Activated CD8-positive, alpha-beta T cell treated with anti-CD3 and anti-CD28 coated beads for 36 hours (primary cell): ENCODE measurements at regions not wholly inside any gene's neighbourhood (a gene's known extent, or its start where the extent isn't known, plus 50 kb on each side); places are given as distances from the start of the nearest gene placed in this dataset.

Source experiments
- ATAC-seq: fragments of 200-7000 bp; cut with Tn5 transposase; one replicate; pipeline ENCODE4 v1.10.0; 2021; ENCODE audit warnings: mild to moderate bottlenecking, moderate library complexity
- CTCF ChIA-PET: fragments of 350-600 bp; sonication (Branson Sonifier 250); formaldehyde crosslinking; loops from one replicate; lab custom pipeline; 2021; ENCODE audit warnings: antibody characterized with exemption; lab: Charles Lee
- POLR2A ChIA-PET: fragments of 350-600 bp; sonication (Branson Sonifier 250); formaldehyde crosslinking; loops from one replicate; lab custom pipeline; 2021; ENCODE audit warnings: antibody characterized with exemption; lab: Charles Lee
- DNase-seq: peaks from one replicate; pipeline ENCODE4 v3.0.0-alpha.2; 2020
- H3K27ac Mint-ChIP-seq: one replicate; pipeline ENCODE4 v1.8.0; 2021; ENCODE audit warnings: mild to moderate bottlenecking, mixed read lengths
- H3K27me3 Mint-ChIP-seq: one replicate; pipeline ENCODE4 v1.8.0; 2021; ENCODE audit warnings: mixed read lengths
- H3K36me3 Mint-ChIP-seq: one replicate; pipeline ENCODE4 v1.8.0; 2021; ENCODE audit warnings: low read depth, mixed read lengths
- H3K4me1 Mint-ChIP-seq: one replicate; pipeline ENCODE4 v1.8.0; 2021; ENCODE audit warnings: low read depth, mixed read lengths
- H3K4me3 Mint-ChIP-seq: one replicate; pipeline ENCODE4 v1.8.0; 2021; ENCODE audit warnings: mild to moderate bottlenecking, moderate library complexity, mixed read lengths
- H3K9me3 Mint-ChIP-seq: one replicate; pipeline ENCODE4 v1.8.0; 2021; ENCODE audit warnings: mixed read lengths
- intact Hi-C: fragments of 100-400 bp; cut with micrococcal nuclease; formaldehyde crosslinking; loops from one replicate; pipeline ENCODE4 v1.10.0; 2022
- TF ChIP-seq, protein P1 (sequence below): fragments of 200-600 bp; IDR thresholded peaks from one replicate; pipeline ENCODE4 v1.8.0; 2022; ENCODE audit warnings: antibody characterized with exemption, mild to moderate bottlenecking

DNA sequence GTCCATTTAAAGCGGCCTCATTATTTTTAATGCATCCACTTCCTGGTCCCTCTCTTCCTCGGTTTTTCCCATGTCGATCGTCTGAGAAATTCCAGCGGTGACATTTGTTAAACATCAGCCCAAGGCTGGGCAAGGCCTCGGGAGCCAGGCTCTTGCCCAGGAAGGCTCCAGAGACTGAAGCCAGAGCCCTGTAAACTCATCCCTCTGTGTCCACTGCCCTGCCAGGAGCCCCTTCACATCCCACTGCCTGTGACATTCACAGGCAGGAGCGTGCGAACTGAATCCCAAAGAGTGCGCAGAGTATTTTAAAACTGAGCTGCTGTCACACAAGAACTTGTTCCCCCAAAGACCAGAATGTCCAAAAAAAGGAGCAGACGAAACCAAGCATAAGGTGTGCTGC lies 56.5 kb upstream of the ANO1 start:
- Mint-ChIP-seq H3K27ac (no peak overlapping the region), H3K9me3 (no peaks in the 10 kb centered on the region), H3K27me3 (peaks cover 12% of the 10 kb centered on the region), H3K4me3 (no peak overlapping the region), H3K36me3 (no peaks in the 10 kb centered on the region), H3K4me1 (peaks cover 2% of the 10 kb centered on the region)
- TF ChIP-seq, protein P1, sequence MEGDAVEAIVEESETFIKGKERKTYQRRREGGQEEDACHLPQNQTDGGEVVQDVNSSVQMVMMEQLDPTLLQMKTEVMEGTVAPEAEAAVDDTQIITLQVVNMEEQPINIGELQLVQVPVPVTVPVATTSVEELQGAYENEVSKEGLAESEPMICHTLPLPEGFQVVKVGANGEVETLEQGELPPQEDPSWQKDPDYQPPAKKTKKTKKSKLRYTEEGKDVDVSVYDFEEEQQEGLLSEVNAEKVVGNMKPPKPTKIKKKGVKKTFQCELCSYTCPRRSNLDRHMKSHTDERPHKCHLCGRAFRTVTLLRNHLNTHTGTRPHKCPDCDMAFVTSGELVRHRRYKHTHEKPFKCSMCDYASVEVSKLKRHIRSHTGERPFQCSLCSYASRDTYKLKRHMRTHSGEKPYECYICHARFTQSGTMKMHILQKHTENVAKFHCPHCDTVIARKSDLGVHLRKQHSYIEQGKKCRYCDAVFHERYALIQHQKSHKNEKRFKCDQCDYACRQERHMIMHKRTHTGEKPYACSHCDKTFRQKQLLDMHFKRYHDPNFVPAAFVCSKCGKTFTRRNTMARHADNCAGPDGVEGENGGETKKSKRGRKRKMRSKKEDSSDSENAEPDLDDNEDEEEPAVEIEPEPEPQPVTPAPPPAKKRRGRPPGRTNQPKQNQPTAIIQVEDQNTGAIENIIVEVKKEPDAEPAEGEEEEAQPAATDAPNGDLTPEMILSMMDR = no peak
- intact Hi-C loops = no loop called here
- ChIA-PET POLR2A (no interaction called here), CTCF (no interaction called here)
- no peak for ATAC-seq
- DNase-seq = no peak

DNA sequence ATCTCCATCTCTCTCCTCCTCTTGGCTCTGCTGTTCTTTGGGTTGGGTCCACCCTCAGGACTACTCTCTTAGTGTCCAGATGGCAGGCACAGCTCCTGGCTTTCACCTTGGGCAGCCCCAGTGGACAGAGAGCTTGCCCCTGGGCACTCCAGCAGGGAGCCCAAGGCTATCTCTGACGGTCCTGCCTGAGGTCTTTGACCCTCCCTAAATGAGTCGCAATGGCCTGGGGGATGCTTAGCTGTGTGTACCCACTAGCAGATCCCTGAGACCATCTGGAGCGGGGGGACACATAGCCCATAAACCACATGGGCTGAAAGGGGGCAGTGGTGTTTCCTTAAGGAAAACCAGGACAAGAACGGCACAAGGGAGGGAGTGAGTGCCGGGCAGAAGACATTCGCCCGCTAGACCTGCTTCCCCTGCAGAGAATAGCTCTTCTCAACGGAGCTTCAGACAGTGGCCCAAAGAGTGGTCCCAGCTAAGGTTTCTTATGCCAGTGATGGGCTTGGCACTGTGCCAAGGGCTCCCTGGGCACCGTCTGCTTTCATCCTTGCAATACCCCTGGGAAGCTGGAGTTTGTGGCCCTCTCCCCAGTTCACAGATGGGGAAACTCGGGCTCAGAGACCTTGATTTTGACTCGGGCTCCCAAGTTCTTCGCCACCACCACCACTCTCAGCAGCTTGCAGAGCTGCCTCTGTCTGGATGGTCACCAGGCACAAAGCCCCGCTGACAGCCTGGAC lies 53.9 kb upstream of the ANO1 start:
- Mint-ChIP-seq H3K4me1 (no peaks in the 10 kb centered on the region), H3K27me3 (peaks cover 3% of the 10 kb centered on the region), H3K27ac (no peak overlapping the region), H3K36me3 (no peaks in the 10 kb centered on the region), H3K9me3 (no peaks in the 10 kb centered on the region), H3K4me3 (no peak overlapping the region)
- TF ChIP-seq, protein P1 = no peak
- intact Hi-C loops = no loop called here
- ChIA-PET CTCF (no interaction called here), POLR2A (no interaction called here)
- DNase-seq (no peak), ATAC-seq (no peak)

DNA sequence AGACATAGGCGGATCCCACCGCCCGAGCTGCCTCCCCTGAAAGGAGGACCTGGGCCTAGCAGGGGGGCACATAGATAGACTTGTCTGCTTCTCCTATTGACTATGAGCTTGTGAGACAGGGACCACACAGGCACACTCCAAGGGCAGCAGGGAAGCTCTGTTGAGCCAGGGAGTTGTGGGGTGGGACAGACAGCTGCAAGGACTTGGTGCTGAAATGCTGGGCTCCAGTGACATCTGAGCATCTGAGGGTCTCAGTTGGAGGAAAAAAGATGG lies 53.4 kb upstream of the ANO1 start:
- Mint-ChIP-seq H3K36me3 (no peaks in the 10 kb centered on the region), H3K9me3 (no peaks in the 10 kb centered on the region), H3K27me3 (peaks cover 3% of the 10 kb centered on the region), H3K4me3 (no peak overlapping the region), H3K27ac (no peak overlapping the region), H3K4me1 (no peaks in the 10 kb centered on the region)
- ATAC-seq (no peak), DNase-seq (no peak)
- TF ChIP-seq, protein P1 = no peak
- POLR2A ChIA-PET = no interaction called here
- CTCF ChIA-PET = no interaction called here
- intact Hi-C loops = no loop called here

DNA sequence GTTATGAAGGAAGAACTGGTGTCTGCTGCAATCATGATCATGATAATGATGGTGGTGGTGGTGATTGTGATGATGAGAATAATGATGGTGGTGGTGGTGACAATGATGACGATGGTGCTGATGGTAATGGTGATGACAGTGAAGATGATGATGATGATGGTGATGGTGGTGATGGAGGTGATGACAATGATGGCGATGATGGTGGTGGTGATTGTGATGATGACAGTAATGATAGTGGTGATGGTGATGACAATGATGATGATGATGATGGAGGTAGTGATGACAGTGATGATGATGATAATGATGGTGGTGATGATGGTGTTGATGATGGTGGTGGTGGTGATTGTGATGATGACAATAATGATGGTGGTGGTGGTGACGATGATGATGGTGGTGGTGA lies 52.8 kb upstream of the ANO1 start:
- no peaks in the 10 kb centered on the region for H3K4me1 Mint-ChIP-seq
- no peak overlapping the region for H3K27ac Mint-ChIP-seq
- ATAC-seq (no peak), DNase-seq (no peak)
- H3K4me3 Mint-ChIP-seq = no peak overlapping the region
- H3K27me3 Mint-ChIP-seq = no peaks in the 10 kb centered on the region
- ChIA-PET POLR2A (no interaction called here), CTCF (no interaction called here)
- intact Hi-C loops = no loop called here
- TF ChIP-seq, protein P1 = no peak
- no peaks in the 10 kb centered on the region for H3K36me3 Mint-ChIP-seq
- no peaks in the 10 kb centered on the region for H3K9me3 Mint-ChIP-seq

DNA sequence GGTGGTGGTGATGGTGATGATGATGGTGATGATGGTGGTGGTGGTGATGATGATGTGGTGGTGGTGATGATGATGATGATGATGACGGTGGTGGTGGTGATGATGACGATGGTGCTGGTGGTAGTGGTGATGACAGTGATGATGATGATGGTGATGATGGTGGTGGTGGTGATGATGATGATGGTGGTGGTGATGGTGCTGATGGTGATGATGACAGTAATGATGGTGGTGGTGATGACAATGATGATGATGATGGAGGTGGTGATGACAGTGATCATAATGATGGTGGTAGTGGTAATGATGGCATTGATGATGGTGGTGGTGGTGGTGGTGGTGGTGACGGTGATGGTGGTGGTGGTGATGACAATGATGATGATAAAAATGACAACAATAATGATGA lies 52.1 kb upstream of the ANO1 start:
- Mint-ChIP-seq H3K4me3 (no peak overlapping the region), H3K4me1 (no peaks in the 10 kb centered on the region), H3K36me3 (no peaks in the 10 kb centered on the region), H3K27ac (no peak overlapping the region), H3K9me3 (no peaks in the 10 kb centered on the region), H3K27me3 (no peaks in the 10 kb centered on the region)
- CTCF ChIA-PET = no interaction called here
- TF ChIP-seq, protein P1 = no peak
- DNase-seq (no peak), ATAC-seq (no peak)
- POLR2A ChIA-PET = no interaction called here
- intact Hi-C loops = no loop called here
